GM12873 (cell line): ENCODE measurements at regions not wholly inside any gene's neighbourhood (a gene's known extent, or its start where the extent isn't known, plus 50 kb on each side); places are given as distances from the start of the nearest gene placed in this dataset.

ENCODE experiments used
- TF ChIP-seq, protein P1 (sequence below): IDR thresholded peaks from 2 replicates; pipeline ENCODE4 v1.5.1; 2012; ENCODE audit warnings: low read depth, mild to moderate bottlenecking, moderate library complexity, low read length, control low read depth; ENCODE audit not compliant: insufficient read depth; ENCODE audit errors: missing control alignments

DNA sequence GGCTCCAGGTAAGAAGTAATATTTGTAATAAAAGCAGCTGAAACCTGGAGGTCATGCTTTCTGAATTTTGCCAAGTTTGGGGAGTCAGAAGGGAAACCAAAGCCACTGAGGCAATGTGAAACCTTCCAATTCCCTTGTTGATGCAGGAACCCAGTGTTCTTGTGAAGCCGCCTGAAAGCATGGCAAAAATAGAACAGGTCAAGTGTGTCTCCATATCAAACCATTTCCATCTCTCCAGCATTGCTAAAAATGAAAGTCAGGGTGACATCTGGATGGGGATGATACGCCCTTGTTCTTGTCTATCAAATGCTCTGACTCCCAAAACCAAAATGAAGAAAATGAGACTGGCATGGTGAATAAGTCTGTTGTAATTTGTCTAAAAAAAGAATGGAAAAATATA is 362.5 kb downstream of the VPS13C start:
- TF ChIP-seq, protein P1, sequence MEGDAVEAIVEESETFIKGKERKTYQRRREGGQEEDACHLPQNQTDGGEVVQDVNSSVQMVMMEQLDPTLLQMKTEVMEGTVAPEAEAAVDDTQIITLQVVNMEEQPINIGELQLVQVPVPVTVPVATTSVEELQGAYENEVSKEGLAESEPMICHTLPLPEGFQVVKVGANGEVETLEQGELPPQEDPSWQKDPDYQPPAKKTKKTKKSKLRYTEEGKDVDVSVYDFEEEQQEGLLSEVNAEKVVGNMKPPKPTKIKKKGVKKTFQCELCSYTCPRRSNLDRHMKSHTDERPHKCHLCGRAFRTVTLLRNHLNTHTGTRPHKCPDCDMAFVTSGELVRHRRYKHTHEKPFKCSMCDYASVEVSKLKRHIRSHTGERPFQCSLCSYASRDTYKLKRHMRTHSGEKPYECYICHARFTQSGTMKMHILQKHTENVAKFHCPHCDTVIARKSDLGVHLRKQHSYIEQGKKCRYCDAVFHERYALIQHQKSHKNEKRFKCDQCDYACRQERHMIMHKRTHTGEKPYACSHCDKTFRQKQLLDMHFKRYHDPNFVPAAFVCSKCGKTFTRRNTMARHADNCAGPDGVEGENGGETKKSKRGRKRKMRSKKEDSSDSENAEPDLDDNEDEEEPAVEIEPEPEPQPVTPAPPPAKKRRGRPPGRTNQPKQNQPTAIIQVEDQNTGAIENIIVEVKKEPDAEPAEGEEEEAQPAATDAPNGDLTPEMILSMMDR, result no peak

DNA sequence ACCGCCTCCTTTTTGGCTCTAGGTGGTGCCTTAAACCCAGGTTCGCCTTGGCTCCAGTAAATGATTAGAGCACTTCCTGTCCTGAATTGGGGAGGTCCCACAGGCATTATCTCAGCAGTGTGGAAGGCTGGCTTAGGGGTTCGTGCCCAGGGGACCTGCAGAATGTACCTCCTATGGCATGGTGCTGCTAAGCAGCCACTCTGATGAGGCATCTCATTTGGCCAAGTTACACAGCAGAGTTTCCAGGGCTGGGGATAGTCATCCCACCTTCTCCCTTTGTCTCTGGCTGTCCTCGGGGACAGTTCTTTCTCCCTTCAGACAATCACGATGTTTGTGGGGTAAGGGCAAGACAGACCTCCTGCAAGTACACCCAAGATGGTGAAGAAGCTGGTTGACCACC is 371.2 kb downstream of the VPS13C start:
- TF ChIP-seq, protein P1, result no peak

DNA sequence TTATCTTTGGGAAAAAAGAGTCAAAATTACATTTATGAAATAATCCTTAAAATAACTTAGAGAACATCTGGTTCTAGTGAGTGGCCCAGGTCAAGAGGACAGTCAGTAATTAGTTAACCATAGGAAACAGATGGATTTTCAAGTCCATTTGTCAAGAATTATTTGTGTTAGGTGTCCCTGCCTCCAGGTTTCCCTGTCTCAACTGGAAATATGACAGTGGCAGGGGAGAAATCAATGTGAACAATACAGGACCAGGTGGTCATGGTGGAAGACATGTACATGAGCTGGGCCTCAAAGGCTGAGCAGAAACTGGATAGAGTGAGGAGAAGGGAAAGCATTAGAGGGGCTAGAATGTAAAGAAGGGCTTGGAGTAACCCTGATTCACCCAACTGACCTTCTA is 372.6 kb downstream of the VPS13C start:
- TF ChIP-seq, protein P1, result no peak

DNA sequence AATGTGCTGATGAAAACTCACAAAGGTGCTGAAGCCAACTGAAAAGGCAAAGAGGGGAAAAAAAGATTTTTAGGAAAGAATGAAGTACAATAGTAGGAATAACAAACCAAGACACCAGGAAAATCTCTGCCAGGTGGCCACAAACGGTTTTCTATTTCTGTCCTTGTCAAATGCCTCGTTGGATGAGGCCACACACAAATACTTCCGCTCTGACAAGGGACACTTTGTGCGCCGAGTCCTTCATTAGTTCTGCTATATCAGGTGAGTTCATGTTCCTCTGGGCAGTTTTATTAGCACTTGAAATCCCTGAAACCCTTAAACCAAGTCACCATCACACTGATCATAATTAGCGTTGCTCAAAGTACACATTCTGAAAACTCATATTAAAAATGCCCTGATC is 373.1 kb downstream of the VPS13C start:
- TF ChIP-seq, protein P1, result no peak

DNA sequence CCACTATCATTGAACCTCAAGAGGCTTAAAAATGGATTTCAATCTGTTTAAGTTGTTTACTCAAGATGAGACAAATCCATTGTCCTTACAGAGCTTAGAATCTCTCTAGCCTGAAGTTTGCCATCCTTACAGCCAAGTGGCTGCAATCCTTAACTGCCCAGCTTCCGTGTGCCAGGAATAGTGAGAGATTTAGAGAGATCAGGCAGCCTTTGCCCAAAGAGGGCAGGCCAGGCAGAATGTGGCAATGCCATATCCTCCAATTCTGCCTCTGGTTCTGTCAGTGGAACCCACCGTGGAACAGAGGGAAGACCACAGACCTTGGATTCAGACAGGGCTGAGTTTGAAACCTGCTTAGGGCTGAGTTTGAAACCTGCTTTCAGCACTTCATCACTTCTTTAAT is 374.3 kb downstream of the VPS13C start:
- TF ChIP-seq, protein P1, result no peak

DNA sequence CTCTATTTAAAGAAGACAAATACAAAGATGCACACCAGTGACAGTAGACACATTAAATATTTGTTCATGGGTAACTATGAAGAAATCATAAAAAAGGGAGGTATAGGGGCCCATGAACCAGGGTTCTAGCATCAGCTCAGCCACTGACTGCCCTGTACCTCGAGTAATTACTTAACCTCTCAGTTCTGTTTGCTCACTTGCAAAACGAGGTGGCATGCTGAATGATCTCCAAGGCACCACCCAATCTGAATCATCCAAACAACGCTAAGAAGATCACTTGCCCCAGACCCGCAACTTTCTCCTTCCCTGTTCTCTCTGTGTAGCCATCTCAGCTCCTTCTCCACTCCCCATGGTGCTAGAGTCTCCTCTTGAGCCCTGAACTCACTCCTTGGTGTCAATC is 374.7 kb downstream of the VPS13C start:
- TF ChIP-seq, protein P1, result no peak

DNA sequence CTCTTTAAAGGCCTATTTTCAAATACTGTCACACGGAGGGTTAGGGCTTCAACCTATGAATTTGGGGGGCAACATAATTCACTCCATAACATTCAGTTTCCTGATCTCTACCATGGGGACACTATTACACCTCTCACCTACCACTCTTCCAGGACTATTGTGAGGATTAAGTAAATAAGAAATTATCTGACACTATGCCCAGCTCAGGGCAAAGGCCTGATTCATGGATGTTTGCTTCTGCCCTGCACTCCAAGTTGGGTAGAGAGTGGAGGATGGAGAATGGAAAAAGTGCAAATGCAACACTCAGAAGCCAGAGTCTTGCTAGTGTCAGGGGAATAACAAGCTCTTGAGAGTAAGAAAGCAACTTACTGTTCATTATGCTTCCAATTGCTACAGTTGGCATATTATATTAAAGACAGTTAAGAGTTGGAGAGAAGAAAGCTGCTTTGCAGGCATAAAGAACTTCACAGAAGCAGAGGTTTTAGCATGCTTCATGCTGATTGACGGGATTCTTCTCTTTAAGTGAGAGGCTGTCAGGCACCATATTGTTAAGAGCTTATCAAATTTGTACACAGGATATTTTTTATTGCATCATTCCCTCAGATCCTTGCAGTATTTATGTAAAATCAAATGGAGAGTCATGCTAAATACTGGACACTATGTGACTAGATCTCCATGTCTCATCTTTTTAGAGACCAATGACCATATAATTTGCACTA is 375.3 kb downstream of the VPS13C start:
- TF ChIP-seq, protein P1, result no peak
